ENCODE measurements at regions not wholly inside any gene's neighbourhood (a gene's known extent, or its start where the extent isn't known, plus 50 kb on each side); places are given as distances from the start of the nearest gene placed in this dataset.

DNA sequence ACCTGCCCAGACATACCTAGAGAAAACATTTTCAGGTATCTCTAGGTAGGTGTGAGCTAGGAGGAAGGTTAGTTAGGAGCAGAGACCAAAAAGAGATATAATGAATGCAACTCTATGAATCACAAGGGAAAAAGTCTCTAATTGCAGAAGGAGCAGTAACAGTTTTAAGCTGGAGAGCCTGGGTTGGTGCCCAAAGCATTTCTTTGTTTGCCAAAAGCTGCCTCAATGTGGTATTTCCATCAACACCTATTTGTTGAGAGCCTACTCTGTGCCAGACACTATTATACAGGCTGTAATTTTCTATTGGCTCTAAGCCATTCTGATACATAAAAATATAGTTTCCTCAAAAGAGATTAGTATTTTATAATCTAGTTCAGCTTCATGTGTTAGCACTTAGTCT, 141.6 kb downstream of the UBE2E3 start:
- TF ChIP-seq, protein P1, sequence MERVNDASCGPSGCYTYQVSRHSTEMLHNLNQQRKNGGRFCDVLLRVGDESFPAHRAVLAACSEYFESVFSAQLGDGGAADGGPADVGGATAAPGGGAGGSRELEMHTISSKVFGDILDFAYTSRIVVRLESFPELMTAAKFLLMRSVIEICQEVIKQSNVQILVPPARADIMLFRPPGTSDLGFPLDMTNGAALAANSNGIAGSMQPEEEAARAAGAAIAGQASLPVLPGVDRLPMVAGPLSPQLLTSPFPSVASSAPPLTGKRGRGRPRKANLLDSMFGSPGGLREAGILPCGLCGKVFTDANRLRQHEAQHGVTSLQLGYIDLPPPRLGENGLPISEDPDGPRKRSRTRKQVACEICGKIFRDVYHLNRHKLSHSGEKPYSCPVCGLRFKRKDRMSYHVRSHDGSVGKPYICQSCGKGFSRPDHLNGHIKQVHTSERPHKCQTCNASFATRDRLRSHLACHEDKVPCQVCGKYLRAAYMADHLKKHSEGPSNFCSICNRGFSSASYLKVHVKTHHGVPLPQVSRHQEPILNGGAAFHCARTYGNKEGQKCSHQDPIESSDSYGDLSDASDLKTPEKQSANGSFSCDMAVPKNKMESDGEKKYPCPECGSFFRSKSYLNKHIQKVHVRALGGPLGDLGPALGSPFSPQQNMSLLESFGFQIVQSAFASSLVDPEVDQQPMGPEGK (CRISPR knock-in tag; IDR thresholded peaks at IDR 0.05; ENCODE audit: borderline replicate concordance) = no peak
- TF ChIP-seq ZNF8 (CRISPR knock-in tag; IDR thresholded peaks at IDR 0.05) (no peak), RARB (CRISPR knock-in tag; IDR thresholded peaks at IDR 0.05) (no peak), ZFP3 (CRISPR knock-in tag; IDR thresholded peaks at IDR 0.05) (no peak), ZNF565 (CRISPR knock-in tag; conservative IDR thresholded peaks at IDR 0.05; ENCODE audit: low read depth) (no peak), CSDC2 (CRISPR knock-in tag; IDR thresholded peaks at IDR 0.05) (no peak)
- TF ChIP-seq, protein P2, sequence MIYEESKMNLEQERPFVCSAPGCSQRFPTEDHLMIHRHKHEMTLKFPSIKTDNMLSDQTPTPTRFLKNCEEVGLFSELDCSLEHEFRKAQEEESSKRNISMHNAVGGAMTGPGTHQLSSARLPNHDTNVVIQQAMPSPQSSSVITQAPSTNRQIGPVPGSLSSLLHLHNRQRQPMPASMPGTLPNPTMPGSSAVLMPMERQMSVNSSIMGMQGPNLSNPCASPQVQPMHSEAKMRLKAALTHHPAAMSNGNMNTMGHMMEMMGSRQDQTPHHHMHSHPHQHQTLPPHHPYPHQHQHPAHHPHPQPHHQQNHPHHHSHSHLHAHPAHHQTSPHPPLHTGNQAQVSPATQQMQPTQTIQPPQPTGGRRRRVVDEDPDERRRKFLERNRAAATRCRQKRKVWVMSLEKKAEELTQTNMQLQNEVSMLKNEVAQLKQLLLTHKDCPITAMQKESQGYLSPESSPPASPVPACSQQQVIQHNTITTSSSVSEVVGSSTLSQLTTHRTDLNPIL (CRISPR knock-in tag; IDR thresholded peaks at IDR 0.05; ENCODE audit: low read depth) = no peak

Measured in SK-N-SH treated with all-trans-retinoic acid at 6 μM for 48 hours (cell line).